ENCODE measurements at regions not wholly inside any gene's neighbourhood (a gene's known extent, or its start where the extent isn't known, plus 50 kb on each side); places are given as distances from the start of the nearest gene placed in this dataset.

DNA sequence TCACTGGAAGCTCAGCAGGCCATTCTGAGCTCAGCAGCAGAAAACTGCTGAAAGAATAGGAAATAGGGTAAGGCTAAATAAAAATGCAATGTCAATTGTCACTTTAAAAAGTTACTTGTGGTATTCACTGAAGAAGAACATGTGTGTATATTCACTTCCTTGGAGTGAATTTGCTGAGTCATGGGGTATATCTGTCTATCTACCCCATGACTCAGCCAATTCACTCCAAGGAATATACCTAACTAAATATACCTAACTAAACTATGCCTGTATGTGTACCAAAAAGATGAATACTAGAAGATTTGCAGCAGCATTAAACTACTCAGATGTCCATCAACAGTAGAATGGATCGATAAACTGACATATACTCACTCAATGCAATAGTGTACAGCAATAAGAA is 69.5 kb upstream of the KCNAB1 start:
- Histone ChIP-seq H3K79me2 (replicated peaks; ENCODE audit: insufficient read depth) (no peaks in the 10 kb centered on the region), H3F3A (replicated peaks; ENCODE audit: low read depth) (no peaks in the 10 kb centered on the region), H3K36me3 (ENCODE audit: insufficient read depth) (no peaks in the 10 kb centered on the region; the same call in 1 of the 2 replicates), H2AFZ (no peak overlapping the region), H3K4me3 (no peak overlapping the region), H3K27ac (ENCODE audit: low read depth) (no peak overlapping the region), H3K4me2 (no peak overlapping the region), H3K9me2 (ENCODE audit: insufficient read depth) (0 out of 2 replicates have a peak, but pooled peaks cover 6% of the 10 kb centered on the region), H3K27me3 (ENCODE audit: insufficient read depth) (no peaks in the 10 kb centered on the region), H4K20me1 (replicated peaks; ENCODE audit: insufficient read depth) (no peaks in the 10 kb centered on the region), H3K4me1 (ENCODE audit: insufficient read depth) (peaks cover 4% of the 10 kb centered on the region; the same call in 1 of the 2 replicates)
- no peak for DNase-seq (ENCODE audit: low spot score)
- H3K9me3 Mint-ChIP-seq = peaks cover 28% of the 10 kb centered on the region
- H3K4me1 Mint-ChIP-seq = peaks cover 3% of the 10 kb centered on the region; the same call in 1 of the 3 replicates
- no peak overlapping the region for H3K4me3 Mint-ChIP-seq
- H3K36me3 Mint-ChIP-seq (ENCODE audit: low read depth) = peaks cover 15% of the 10 kb centered on the region; the same call in 2 of the 3 replicates
- no peak for ATAC-seq
- H3K27ac Mint-ChIP-seq = no peak overlapping the region
- H3K27me3 Mint-ChIP-seq (ENCODE audit: insufficient read depth, low read depth, poor library complexity) = no peaks in the 10 kb centered on the region
- TF ChIP-seq, protein P1, sequence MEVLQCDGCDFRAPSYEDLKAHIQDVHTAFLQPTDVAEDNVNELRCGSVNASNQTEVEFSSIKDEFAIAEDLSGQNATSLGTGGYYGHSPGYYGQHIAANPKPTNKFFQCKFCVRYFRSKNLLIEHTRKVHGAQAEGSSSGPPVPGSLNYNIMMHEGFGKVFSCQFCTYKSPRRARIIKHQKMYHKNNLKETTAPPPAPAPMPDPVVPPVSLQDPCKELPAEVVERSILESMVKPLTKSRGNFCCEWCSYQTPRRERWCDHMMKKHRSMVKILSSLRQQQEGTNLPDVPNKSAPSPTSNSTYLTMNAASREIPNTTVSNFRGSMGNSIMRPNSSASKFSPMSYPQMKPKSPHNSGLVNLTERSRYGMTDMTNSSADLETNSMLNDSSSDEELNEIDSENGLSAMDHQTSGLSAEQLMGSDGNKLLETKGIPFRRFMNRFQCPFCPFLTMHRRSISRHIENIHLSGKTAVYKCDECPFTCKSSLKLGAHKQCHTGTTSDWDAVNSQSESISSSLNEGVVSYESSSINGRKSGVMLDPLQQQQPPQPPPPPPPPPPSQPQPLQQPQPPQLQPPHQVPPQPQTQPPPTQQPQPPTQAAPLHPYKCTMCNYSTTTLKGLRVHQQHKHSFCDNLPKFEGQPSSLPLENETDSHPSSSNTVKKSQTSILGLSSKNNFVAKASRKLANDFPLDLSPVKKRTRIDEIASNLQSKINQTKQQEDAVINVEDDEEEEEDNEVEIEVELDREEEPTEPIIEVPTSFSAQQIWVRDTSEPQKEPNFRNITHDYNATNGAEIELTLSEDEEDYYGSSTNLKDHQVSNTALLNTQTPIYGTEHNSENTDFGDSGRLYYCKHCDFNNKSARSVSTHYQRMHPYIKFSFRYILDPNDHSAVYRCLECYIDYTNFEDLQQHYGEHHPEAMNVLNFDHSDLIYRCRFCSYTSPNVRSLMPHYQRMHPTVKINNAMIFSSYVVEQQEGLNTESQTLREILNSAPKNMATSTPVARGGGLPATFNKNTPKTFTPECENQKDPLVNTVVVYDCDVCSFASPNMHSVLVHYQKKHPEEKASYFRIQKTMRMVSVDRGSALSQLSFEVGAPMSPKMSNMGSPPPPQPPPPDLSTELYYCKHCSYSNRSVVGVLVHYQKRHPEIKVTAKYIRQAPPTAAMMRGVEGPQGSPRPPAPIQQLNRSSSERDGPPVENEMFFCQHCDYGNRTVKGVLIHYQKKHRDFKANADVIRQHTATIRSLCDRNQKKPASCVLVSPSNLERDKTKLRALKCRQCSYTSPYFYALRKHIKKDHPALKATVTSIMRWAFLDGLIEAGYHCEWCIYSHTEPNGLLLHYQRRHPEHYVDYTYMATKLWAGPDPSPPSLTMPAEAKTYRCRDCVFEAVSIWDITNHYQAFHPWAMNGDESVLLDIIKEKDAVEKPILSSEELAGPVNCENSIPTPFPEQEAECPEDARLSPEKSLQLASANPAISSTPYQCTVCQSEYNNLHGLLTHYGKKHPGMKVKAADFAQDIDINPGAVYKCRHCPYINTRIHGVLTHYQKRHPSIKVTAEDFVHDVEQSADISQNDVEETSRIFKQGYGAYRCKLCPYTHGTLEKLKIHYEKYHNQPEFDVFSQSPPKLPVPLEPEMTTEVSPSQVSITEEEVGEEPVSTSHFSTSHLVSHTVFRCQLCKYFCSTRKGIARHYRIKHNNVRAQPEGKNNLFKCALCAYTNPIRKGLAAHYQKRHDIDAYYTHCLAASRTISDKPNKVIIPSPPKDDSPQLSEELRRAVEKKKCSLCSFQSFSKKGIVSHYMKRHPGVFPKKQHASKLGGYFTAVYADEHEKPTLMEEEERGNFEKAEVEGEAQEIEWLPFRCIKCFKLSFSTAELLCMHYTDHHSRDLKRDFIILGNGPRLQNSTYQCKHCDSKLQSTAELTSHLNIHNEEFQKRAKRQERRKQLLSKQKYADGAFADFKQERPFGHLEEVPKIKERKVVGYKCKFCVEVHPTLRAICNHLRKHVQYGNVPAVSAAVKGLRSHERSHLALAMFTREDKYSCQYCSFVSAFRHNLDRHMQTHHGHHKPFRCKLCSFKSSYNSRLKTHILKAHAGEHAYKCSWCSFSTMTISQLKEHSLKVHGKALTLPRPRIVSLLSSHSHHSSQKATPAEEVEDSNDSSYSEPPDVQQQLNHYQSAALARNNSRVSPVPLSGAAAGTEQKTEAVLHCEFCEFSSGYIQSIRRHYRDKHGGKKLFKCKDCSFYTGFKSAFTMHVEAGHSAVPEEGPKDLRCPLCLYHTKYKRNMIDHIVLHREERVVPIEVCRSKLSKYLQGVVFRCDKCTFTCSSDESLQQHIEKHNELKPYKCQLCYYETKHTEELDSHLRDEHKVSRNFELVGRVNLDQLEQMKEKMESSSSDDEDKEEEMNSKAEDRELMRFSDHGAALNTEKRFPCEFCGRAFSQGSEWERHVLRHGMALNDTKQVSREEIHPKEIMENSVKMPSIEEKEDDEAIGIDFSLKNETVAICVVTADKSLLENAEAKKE (CRISPR knock-in tag; IDR thresholded peaks at IDR 0.05) = no peak
- TF ChIP-seq, protein P2, sequence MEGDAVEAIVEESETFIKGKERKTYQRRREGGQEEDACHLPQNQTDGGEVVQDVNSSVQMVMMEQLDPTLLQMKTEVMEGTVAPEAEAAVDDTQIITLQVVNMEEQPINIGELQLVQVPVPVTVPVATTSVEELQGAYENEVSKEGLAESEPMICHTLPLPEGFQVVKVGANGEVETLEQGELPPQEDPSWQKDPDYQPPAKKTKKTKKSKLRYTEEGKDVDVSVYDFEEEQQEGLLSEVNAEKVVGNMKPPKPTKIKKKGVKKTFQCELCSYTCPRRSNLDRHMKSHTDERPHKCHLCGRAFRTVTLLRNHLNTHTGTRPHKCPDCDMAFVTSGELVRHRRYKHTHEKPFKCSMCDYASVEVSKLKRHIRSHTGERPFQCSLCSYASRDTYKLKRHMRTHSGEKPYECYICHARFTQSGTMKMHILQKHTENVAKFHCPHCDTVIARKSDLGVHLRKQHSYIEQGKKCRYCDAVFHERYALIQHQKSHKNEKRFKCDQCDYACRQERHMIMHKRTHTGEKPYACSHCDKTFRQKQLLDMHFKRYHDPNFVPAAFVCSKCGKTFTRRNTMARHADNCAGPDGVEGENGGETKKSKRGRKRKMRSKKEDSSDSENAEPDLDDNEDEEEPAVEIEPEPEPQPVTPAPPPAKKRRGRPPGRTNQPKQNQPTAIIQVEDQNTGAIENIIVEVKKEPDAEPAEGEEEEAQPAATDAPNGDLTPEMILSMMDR (conservative IDR thresholded peaks at IDR 0.05; ENCODE audit: low read depth in 2 of 2) = no peak
- TF ChIP-seq, protein P3, sequence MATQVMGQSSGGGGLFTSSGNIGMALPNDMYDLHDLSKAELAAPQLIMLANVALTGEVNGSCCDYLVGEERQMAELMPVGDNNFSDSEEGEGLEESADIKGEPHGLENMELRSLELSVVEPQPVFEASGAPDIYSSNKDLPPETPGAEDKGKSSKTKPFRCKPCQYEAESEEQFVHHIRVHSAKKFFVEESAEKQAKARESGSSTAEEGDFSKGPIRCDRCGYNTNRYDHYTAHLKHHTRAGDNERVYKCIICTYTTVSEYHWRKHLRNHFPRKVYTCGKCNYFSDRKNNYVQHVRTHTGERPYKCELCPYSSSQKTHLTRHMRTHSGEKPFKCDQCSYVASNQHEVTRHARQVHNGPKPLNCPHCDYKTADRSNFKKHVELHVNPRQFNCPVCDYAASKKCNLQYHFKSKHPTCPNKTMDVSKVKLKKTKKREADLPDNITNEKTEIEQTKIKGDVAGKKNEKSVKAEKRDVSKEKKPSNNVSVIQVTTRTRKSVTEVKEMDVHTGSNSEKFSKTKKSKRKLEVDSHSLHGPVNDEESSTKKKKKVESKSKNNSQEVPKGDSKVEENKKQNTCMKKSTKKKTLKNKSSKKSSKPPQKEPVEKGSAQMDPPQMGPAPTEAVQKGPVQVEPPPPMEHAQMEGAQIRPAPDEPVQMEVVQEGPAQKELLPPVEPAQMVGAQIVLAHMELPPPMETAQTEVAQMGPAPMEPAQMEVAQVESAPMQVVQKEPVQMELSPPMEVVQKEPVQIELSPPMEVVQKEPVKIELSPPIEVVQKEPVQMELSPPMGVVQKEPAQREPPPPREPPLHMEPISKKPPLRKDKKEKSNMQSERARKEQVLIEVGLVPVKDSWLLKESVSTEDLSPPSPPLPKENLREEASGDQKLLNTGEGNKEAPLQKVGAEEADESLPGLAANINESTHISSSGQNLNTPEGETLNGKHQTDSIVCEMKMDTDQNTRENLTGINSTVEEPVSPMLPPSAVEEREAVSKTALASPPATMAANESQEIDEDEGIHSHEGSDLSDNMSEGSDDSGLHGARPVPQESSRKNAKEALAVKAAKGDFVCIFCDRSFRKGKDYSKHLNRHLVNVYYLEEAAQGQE (IDR thresholded peaks at IDR 0.05; ENCODE audit: unreplicated experiment) = no peak
- TF ChIP-seq STAT1 (IDR thresholded peaks at IDR 0.05; ENCODE audit: unreplicated experiment) = no peak
- no peak for TF ChIP-seq CREB1 (CRISPR knock-in tag; IDR thresholded peaks at IDR 0.05; ENCODE audit: low read depth)
- no peak for TF ChIP-seq NANOG (IDR thresholded peaks at IDR 0.05; ENCODE audit: borderline replicate concordance)
- no peak for TF ChIP-seq EZH2phosphoT487 (IDR thresholded peaks at IDR 0.05; ENCODE audit: unreplicated experiment)
- no peak for TF ChIP-seq ETS1 (IDR thresholded peaks at IDR 0.05)
- TF ChIP-seq POLR2AphosphoS5 (IDR thresholded peaks at IDR 0.05; ENCODE audit: low read depth) = no peak
- TF ChIP-seq ZNF331 (CRISPR knock-in tag; IDR thresholded peaks at IDR 0.05; ENCODE audit: low read depth) = no peak
- no peak for TF ChIP-seq JUNB (IDR thresholded peaks at IDR 0.05; ENCODE audit: unreplicated experiment)
- TF ChIP-seq EZH2 (IDR thresholded peaks at IDR 0.05; ENCODE audit: low read depth, unreplicated experiment) = no peak
- no peak for TF ChIP-seq ZNF114 (CRISPR knock-in tag; IDR thresholded peaks at IDR 0.05)
